Anterior cingulate cortex (tissue), 58 donors: ENCODE measurements at regions not wholly inside any gene's neighbourhood (a gene's known extent, or its start where the extent isn't known, plus 50 kb on each side); places are given as distances from the start of the nearest gene placed in this dataset.
A peak's percentile ranks its signal among the peaks of the same experiment; 100 is the strongest.

Experiments used
- DNase-seq, 58 donors: peaks; one replicate each; lab custom pipeline; 2025; lab: John Stamatoyannopoulos, UW

DNA sequence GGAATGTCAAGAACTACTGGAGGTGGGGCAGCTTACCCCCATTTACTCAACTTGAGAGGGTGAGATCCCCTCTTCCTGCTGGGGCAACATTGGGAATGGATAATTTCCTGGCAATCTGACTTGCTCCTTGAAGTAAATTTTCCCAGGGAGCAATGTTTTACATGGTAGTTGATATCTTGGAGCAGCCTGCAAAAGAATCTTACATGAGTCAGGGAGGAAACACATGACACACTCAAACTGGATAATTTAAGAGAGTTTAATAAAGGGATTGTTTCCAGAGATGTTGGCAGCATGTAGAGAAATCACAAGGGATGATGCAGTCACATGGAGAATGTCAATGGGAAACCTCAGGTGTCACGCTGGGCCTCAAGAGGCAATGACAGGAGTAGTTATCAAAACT lies 212.5 kb downstream of the GAS1 start:
- no peak for DNase-seq

DNA sequence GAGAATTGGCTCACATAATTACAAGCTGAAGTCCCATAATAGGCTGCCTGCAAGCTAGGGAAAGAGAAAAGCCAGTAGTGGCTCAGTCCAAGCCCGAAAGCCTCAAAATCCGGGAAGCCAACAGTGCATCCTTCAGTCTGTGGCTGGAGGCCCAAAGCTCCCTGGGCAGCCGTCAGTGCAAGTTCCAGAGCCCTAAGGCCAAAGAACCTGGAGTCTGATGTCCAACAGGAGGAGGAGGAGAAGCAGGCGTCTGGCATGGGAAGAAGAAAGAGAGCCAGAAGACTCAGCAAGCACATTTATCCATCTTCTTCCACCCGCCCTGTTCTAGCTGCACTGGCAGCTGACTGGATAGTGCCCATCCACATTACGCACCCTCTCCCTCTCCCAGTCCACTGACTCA lies 213.4 kb downstream of the GAS1 start:
- peak in 1 of 58 donors; percentile 15 for DNase-seq

DNA sequence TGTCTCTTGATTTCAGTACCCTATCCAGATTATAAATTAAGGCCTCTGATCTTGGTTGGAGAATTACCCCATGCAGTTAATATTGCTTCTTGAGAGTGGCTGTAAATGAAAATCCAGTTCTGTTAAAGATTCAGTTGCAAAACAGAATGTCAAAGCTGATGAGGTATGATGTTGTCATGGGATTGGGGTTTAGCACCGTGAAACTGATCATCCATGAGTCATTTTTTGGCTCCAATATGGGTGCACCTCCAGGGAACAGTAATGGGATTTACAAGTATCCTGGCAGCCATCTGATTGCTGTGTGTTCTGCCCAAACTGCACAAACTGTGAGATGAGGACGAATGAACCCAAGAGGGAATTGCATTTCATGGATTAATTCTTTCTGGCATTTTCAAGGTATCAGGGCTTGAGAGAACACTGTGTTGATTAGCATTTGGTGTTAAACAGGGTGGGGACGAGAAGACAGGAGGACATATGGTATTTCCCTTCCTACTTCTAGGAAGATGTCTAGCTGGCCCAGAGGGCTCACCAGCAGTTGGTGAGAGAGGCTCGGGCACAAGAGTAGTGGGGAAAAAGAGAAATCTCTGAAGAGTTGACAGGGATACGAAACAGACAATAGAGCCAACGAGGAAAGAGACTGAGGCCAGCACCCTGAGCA lies 214.7 kb downstream of the GAS1 start:
- DNase-seq, result no peak

DNA sequence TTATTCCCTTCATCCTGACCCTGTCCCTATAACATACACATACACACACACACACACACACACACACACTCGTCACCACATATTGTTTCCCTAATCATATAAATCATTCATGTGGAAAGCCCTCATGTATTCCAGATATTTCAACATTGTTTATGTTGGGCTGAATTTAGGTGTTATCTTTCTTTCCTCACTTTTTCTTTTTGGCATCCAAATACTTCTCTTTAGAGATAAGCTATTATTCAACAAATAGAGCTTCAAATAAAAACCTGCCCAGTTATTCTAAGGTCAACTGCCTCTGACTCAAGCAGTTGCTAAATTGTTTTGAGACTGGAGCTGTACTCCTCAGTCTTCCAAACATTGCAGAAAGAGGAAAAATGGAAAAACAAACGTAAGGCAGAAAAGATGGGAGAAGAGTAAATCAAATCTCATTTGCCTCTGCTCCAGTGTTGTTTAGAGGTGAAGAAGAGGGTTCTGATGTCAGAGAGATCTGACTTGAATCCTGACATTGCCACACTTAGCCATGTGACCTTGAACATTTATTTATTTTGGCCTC lies 215.7 kb downstream of the GAS1 start:
- DNase-seq, result no peak

DNA sequence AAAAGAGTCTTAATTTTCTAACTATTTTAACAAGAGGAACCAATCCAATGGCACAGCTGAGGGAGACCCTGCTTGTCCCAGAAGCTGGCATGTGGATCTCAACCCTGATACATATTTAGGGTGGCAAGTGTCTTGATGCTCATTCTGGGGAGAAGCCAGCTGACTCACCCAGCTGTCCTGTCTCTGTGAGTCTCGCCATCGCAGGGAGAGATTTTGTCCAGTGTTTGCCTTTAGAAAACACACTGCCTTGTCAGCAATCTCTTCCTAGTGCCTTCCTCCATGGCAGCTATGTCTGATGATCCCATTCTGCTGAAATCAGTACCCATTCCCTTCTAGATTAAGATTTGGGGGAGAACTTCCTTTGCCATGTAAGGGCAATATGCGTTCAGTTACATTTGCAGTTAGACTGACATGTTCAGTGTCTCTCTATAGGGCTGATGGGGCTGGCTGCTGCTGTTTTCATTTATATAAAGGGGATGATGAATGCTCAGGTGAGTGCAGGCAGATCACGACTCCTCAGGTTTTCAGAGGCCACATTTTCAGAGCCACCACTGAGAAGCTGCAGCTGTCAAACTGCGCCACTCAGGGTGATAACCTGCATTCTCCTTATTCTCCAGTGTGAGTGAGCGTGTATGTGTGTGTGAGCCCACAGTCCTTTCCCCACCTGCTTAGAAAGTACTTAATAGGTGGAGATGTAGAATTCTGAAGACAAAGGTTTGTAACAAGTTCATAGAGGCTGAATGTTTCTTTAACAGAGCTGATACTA lies 217.0 kb downstream of the GAS1 start:
- DNase-seq, result no peak

DNA sequence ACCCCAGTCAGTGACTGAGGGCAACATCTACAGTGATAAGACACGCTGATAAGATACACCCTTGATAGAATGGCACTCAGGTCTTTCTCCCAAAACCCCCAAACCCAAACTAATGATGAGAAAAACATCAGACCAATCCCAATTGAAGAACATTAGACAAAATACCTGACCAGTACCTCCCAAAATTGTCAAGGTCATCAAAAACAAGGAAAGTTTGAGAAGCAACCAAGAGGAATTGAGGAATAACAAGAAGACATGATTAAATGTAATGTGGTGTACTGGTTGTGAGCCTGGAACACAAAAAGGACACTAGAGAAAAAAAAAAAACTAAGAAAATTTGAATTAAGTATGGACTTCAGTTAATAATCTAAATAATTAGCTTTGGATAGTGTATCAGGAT lies 222.8 kb downstream of the GAS1 start:
- no peak for DNase-seq

DNA sequence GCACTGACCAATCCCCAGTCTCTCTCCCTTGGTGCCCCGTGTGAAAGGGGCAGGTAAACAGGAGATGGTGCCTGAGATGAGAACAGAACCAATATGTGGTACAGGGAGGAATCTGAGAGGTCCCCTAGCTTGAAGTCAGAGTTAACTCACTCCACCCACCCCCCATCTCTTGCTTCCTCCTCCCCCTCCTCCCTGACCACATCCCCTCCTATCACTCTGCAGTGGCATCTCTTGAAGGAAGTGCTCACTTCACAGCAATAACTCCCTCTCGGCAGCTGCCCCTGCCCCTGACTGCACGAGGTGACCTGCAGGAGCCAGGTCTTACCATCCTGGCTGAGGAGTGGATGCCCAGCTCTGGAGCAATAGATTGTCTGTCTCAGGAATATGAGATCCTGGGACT lies 224.0 kb downstream of the GAS1 start:
- DNase-seq, result no peak

DNA sequence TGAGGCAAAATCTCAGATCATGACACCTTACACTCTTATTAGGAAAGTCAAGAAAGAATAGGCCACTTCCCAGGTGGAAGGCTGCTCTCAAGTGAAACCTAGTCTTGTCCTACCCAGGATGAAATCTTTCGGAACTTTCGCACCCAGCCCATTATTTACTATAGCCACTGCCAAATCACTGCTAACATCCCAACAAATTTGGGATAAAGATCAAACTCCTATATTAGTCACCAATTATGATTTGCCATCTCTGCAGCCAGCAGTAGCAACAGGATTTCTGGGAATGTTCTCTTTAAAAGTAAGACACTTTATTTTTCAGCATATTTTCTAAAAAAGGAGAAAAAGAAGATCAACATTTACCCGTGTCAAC lies 224.6 kb downstream of the GAS1 start:
- no peak for DNase-seq

DNA sequence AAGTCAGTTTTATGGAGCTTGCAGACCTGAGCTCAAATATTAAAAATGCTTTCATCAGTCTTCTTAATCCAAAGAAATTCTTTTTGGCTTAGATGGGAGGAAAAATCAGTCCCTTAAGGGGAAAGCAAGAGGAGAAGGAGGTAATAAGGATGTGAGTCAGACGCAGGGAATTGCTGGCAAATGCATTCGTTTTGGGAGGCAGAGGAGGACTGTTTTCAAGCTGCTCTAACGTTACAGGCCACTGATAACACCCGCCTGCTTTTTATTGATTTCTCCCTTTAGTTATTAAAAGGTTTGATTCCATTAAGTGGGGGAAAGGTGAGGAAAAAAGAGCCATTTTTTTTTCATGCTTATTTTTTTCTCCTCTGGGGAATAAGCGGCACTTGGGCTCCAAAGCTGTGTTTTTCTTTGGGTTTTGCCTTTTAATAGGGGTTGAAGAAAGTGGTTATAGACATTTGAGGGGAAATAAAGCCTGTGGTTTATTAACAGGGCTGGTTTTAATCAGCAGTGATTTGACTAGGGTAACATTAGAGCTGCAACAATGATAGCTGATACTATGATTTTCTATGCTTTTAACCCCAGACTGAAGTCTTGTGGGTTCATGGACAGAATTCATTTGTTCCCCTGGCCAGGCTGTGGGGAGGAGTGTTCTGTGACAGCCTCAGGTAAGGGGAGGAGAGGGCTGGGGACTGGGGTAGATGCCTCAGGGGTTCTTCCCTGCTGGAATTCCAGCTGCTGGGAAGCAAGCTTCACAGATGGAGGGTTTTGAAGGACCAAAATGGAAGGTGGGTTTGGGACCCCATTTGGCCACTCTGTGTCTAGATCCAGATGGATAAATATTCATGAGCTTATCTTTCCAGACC lies 225.2 kb downstream of the GAS1 start:
- no peak for DNase-seq

DNA sequence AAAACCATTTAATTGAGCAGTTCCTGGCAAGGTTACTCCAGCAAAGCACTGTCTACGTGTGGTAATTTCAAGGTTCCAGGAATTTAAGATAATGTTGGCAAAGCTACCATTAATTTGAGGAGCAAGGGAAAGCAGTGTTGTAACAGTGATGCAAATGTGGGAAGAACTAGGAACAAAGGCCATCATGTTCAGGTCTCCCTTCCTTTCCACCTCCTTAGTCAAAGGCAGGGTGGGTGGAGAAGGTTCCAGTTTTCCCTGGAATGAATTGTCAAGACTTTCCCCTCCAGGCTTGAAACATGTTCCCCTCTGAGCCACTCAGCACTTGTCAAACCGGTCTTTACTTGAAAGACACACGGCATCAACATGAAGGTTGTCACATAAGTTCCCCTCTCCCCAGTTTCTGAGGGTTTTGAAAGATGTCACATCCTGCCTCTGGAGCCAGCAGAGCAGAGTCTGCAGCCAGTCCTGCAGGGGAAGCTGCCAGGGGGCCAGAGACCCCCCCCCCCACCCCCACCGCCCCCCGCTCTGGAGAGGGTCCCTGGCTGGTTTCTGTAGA lies 226.0 kb downstream of the GAS1 start:
- no peak for DNase-seq

DNA sequence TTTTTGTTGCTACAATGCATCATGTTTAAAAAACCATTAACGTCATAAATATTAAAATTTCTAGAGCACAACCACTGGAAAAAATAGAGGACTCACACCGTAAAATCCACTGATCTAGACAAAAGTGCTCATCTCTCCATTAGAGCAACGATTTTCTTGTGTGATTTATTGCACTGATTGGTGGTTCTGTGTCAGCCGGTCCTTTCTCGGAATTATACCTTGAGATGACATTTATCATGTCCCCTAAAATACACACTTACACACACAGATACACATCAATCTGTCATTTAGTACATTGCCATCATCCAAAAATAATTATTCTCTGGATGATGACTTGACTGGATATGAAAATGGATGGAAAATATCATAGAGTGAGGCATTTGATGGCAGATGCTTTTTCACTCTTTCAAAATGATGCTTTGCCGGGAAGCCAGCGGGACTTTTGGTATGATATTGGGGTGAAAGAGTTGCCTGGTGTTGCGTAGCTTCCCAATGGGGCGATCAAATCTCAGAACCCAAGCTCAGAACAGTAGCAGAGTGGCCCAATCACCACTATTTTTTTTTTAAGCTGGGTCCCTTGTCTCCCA lies 226.6 kb downstream of the GAS1 start:
- no peak for DNase-seq

DNA sequence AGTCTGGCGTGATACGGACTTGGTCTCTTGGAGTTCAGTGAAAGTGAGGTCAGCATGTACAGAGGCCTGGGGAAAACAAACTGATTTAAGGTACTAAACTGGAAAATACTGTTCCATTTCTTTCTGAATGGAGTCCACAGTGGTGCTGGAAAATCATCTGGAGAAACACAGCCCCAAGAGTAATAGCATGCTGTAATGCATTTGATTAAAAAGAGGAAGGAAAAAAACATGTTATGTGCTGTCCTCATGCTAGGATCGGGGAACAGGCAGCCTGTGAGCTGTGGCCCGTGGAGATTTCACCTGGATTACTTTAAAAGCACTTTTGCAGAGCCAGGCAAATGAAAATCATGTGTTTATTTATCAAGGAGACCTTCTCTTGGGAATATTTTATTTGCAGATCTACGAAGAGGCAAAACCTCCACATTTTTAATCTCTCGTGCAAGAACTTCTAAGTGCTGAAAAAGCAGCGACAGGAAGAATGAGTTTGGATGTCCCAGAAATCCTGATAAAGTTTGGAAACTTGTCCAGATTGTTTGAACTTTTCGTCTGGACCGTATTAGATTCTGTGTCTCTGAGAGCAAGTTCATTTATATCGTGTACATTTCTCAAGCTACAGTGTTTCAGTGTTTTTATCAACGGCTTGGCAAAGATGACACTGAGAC lies 228.8 kb downstream of the GAS1 start:
- no peak for DNase-seq

DNA sequence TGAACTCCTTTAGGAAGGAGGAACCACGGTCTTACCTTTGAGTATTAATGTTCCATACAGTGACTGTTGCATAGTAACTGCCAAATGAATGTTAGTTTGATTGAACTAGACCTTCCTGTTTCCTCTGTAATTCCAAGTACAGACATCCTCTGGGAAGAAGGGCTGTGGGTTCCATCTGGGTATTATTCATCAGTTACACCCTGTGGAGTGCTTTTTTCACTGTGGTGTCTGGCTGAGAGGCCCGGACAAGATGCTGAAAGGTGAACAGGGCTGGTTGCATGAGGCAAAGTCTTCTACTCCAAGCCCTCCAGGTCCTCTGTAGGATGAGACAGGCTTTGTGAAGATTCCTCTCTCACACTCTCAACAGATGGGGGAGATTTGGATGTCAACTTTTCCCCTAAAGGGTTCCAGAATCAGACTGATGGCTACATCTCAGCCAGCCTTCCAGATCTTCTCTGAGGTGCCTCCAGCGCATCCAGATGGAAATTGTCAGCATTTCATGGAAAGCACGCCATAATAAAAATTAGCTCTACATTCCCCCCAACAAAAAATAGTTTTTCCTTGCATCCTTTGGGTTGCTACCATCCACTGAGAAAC lies 230.9 kb downstream of the GAS1 start:
- DNase-seq, result no peak

DNA sequence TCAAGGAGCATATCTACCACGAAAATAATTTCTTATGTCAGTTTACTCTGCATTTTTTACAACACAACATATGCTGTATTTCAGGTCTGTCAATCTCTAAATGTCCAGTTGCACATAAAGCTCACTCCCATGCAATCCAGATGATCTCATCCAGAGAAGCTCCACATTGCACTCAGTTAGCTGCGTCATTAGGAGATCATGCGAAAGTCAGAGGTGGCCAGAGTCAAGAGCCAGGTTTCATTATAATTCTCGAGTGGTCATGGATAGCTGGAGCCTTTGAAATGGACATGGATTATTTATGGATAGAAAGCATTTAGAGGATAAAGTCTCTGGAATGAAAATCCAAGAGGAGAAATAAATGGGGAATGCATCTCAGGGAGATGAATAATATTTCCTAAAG lies 232.3 kb downstream of the GAS1 start:
- no peak for DNase-seq

DNA sequence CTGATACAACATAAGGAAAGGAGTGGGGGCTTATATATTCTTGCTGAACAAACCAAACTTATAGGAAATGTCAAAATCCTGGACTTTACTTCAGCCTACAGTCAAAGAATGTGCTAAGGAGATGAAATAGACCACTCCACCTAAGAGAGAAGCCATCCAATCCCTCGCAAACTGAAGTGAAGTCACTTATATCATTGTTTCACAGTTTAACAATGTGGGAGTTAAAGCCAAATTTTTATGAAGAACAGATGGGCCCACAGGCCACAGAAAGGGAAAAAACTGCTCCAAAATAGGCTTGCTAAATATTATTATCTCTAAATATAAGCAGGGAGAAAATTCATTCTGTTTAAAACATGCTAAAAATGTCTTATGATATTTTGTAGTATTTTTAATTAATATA lies 233.3 kb downstream of the GAS1 start:
- DNase-seq, result no peak

DNA sequence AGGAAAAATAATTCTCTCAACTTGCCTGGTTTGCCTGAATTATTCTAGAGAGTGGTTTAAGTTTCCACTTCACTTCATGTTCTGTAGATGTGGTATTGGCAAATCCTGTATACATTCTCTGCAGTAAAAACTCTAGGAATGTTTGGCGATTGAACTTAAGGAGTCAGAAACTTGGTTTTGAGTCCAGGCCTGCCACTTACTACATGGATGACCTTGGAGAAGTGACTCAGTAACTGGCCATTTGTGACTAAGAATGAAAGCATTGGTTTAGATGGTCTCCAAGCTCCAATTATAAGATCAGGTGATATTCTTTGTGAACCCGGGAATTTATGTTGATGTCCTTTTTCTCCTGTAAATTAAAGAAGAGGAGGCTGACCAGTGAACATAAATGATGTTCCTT lies 233.8 kb downstream of the GAS1 start:
- DNase-seq, result no peak

DNA sequence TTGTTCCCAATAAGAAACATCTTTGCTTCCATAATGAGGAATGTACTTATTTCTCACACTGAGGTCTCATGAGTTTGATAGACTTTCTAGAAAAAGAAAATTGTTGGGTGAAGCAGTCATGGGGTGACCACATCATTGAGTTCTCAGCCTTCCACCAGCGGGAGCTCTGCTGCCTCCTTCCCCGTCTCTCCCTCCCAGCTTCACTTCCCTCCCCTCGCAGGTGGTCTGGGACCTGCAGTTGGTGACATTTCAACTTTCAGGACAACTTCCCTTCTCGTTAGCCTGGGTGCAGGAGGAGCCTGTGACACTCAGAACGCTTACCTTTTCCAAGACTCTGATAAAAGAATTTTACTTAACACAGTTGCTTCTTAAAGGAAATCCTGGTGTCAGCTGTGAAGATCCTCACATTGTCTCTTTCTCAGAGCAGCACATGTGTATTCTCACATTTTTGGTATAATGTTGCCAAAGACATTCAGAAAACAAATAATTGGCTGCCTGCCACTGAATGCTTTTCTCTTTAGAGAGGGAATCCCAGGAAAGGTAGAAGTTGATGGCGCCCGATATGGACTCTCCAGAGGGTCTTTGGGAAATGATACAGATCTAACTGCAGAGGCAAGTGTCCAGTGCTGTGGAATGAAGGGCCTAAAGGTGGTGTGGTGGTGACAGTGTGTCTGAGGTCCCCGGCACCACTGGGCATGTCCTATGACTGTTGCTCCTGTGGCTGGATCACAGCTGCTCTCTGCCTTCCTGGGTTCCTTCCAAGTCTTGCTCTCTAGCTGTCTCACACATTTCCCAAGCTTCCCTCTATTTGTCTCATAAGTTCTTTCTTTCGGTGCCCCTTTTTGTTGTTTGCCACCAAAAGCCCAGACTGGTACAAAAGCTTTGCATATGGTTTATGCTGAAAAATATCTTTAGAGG lies 238.1 kb downstream of the GAS1 start:
- peak in 1 of 58 donors; percentile 0 for DNase-seq

DNA sequence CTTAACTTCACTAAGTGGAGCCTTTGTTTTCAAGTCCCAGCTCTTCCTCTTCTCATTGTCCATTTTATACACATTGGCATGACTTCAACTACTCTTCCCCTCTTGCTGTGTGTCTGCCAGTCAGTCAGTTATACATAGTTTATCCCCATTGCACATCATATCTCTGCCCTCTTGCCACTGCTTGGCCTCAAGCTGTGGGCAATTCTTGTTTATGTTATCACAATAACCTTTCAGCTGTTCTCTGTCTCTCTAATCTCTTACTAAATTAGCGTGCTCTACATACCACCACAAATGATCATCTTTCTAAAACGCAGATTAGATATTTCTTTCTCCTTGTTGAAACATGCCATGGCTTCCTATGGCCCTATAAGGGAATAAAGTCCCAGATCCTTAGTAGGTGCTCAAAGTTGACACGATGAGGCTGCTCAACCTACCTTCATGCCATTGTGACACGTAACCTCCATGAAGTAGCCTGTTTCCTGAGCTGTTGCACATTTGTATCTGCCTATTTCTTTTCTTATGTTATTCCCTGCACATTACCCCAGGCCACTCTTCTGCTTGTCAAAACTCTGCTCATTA lies 239.3 kb downstream of the GAS1 start:
- DNase-seq, result no peak
